Ishikawa (cell line): ENCODE measurements at regions not wholly inside any gene's neighbourhood (a gene's known extent, or its start where the extent isn't known, plus 50 kb on each side); places are given as distances from the start of the nearest gene placed in this dataset.

ENCODE experiments used
- CEBPB ChIP-seq: IDR thresholded peaks from 2 replicates; pipeline ENCODE4 v1.6.1; 2012
- CREB1 ChIP-seq: IDR thresholded peaks from 2 replicates; pipeline ENCODE4 v1.6.1; 2012; ENCODE audit warnings: low read depth
- EGR1 ChIP-seq: IDR thresholded peaks from 2 replicates; pipeline ENCODE4 v1.6.1; 2012
- EP300 ChIP-seq: IDR thresholded peaks from 2 replicates; pipeline ENCODE4 v1.6.1; 2012; ENCODE audit warnings: borderline replicate concordance
- FOXM1 ChIP-seq: IDR thresholded peaks from 2 replicates; pipeline ENCODE4 v1.6.1; 2012; ENCODE audit warnings: low read depth, borderline replicate concordance
- NFIC ChIP-seq: IDR thresholded peaks from 2 replicates; pipeline ENCODE4 v1.6.1; 2012
- RAD21 ChIP-seq: IDR thresholded peaks from 2 replicates; pipeline ENCODE4 v1.6.1; 2012; ENCODE audit warnings: low read depth
- REST ChIP-seq: IDR thresholded peaks from 2 replicates; pipeline ENCODE4 v1.6.1; 2012; ENCODE audit warnings: low read depth, mild to moderate bottlenecking
- TAF1 ChIP-seq: IDR thresholded peaks from 2 replicates; pipeline ENCODE4 v1.6.1; 2012; ENCODE audit warnings: low read depth, mild to moderate bottlenecking
- TCF12 ChIP-seq: IDR thresholded peaks from 2 replicates; pipeline ENCODE4 v1.6.1; 2012; ENCODE audit warnings: low read depth
- TEAD4 ChIP-seq: IDR thresholded peaks from 2 replicates; pipeline ENCODE4 v1.6.1; 2012
- YY1 ChIP-seq: IDR thresholded peaks from 2 replicates; pipeline ENCODE4 v1.6.1; 2012; ENCODE audit warnings: low read depth
- ZBTB7A ChIP-seq: IDR thresholded peaks from 2 replicates; pipeline ENCODE4 v1.6.1; 2012; ENCODE audit warnings: low read depth
- TF ChIP-seq, protein P1 (sequence below): IDR thresholded peaks from 2 replicates; pipeline ENCODE4 v1.6.1; 2012
- TF ChIP-seq, protein P2 (sequence below): IDR thresholded peaks from 2 replicates; pipeline ENCODE4 v1.6.1; 2012

GRCh38 chr20:43337036-43337435 is 120.7 kb upstream of the SRSF6 start:
- no peak for TF ChIP-seq REST
- TF ChIP-seq CREB1, result no peak
- TF ChIP-seq YY1, result no peak
- TF ChIP-seq TAF1, result no peak
- TF ChIP-seq CEBPB, result no peak
- no peak for TF ChIP-seq TCF12
- no peak for TF ChIP-seq EGR1
- TF ChIP-seq EP300, result no peak
- TF ChIP-seq, protein P1, sequence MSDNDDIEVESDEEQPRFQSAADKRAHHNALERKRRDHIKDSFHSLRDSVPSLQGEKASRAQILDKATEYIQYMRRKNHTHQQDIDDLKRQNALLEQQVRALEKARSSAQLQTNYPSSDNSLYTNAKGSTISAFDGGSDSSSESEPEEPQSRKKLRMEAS, result no peak
- TF ChIP-seq FOXM1, result no peak
- TF ChIP-seq ZBTB7A, result no peak
- TF ChIP-seq, protein P2, sequence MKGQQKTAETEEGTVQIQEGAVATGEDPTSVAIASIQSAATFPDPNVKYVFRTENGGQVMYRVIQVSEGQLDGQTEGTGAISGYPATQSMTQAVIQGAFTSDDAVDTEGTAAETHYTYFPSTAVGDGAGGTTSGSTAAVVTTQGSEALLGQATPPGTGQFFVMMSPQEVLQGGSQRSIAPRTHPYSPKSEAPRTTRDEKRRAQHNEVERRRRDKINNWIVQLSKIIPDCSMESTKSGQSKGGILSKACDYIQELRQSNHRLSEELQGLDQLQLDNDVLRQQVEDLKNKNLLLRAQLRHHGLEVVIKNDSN, result no peak
- TF ChIP-seq NFIC, result no peak
- no peak for TF ChIP-seq TEAD4
- no peak for TF ChIP-seq RAD21

GRCh38 chr20:43334080-43334479 is 123.6 kb upstream of the SRSF6 start:
- TF ChIP-seq RAD21 (no peak), TAF1 (no peak), ZBTB7A (no peak), CREB1 (no peak), NFIC (no peak), TEAD4 (no peak), FOXM1 (no peak), TCF12 (no peak), YY1 (no peak), EP300 (no peak), EGR1 (no peak), CEBPB (no peak), REST (no peak)
- TF ChIP-seq, protein P1, result no peak
- TF ChIP-seq, protein P2, result no peak

GRCh38 chr20:43331906-43332305 is 125.8 kb upstream of the SRSF6 start:
- TF ChIP-seq NFIC, result no peak
- TF ChIP-seq TEAD4, result no peak
- TF ChIP-seq TCF12, result no peak
- TF ChIP-seq, protein P2, result no peak
- TF ChIP-seq EGR1, result no peak
- TF ChIP-seq ZBTB7A, result no peak
- no peak for TF ChIP-seq YY1
- no peak for TF ChIP-seq FOXM1
- TF ChIP-seq RAD21, result no peak
- TF ChIP-seq REST, result no peak
- no peak for TF ChIP-seq EP300
- no peak for TF ChIP-seq CEBPB

DNA sequence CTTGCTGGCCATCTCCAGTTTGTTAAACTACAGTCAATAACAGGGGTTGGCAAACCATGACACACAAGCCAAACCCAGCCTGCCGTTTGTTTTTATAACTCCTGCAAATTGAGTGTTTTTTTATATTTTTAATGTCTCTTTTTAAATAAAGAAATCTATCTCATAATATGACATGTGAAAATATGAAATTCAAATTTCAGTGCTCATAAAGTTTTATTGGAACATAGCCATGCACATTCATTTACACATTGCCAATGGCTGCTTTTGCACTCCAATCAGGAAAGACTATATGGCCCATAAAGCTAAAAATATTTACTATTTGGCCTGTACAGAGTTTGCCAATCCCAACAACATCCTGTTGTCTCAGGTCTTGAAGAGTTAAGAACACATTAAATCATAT is 129.0 kb upstream of the SRSF6 start:
- TF ChIP-seq EGR1 (no peak), YY1 (no peak), TCF12 (no peak), FOXM1 (no peak), RAD21 (no peak), TAF1 (no peak), REST (no peak), NFIC (no peak), ZBTB7A (no peak), CREB1 (no peak), TEAD4 (no peak), EP300 (no peak)
